HG03439 (cell line): ENCODE measurements at regions not wholly inside any gene's neighbourhood (a gene's known extent, or its start where the extent isn't known, plus 50 kb on each side); places are given as distances from the start of the nearest gene placed in this dataset.

Experiments used
- ATAC-seq: cut with Tn5 transposase; IDR thresholded peaks from one replicate; pipeline ENCODE4 v1.9.1; 2021; ENCODE audit warnings: mild to moderate bottlenecking, moderate library complexity; ENCODE audit not compliant: unreplicated experiment

GRCh38 chr9:21744841-21745240 lies 57.6 kb upstream of the MTAP start:
- ATAC-seq: no peak

GRCh38 chr9:21746550-21746949 lies 55.9 kb upstream of the MTAP start:
- no peak for ATAC-seq

- ATAC-seq: no peak
Observed at GRCh38 chr9:21747175-21747574, 55.3 kb upstream of the MTAP start.

- no peak for ATAC-seq
Observed at GRCh38 chr9:21750021-21750735, 52.3 kb upstream of the MTAP start.

GRCh38 chr9:21751998-21752397 lies 50.4 kb upstream of the MTAP start:
- ATAC-seq: no peak
